ENCODE measurements at regions not wholly inside any gene's neighbourhood (a gene's known extent, or its start where the extent isn't known, plus 50 kb on each side); places are given as distances from the start of the nearest gene placed in this dataset.

GRCh38 chr1:198096390-198096789, 60.4 kb upstream of the NEK7 start:
- no peaks in the 10 kb centered on the region for H3K9me3 ChIP-seq (replicated peaks in 1 of 11)
- no peak overlapping the region for H3K4me2 ChIP-seq
- H3K4me1 ChIP-seq = no peaks in the 10 kb centered on the region
- no peak overlapping the region for H3K4me3 ChIP-seq
- H3K36me3 ChIP-seq = no peaks in the 10 kb centered on the region
- no peak for TF ChIP-seq Cebpa-rat (IDR thresholded peaks at IDR 0.05)
- H4K20me1 ChIP-seq = no peaks in the 10 kb centered on the region
- H3K9ac ChIP-seq = no peak overlapping the region
- no peaks in the 10 kb centered on the region for H3K27me3 ChIP-seq
- no peak overlapping the region for H3K27ac ChIP-seq

GRCh38 chr1:198099755-198100154, 57.0 kb upstream of the NEK7 start:
- TF ChIP-seq Cebpa-rat (IDR thresholded peaks at IDR 0.05) = no peak

GRCh38 chr1:198101716-198102453, 54.9 kb upstream of the NEK7 start:
- Histone ChIP-seq H3K4me3 (no peak overlapping the region), H3K4me2 (no peak overlapping the region), H3K4me1 (no peaks in the 10 kb centered on the region), H3K27me3 (no peaks in the 10 kb centered on the region), H3K9me3 (replicated peaks in 1 of 11) (no peaks in the 10 kb centered on the region), H4K20me1 (no peaks in the 10 kb centered on the region), H3K9ac (no peak overlapping the region), H3K27ac (no peak overlapping the region), H3K36me3 (no peaks in the 10 kb centered on the region)
- no peak for TF ChIP-seq Cebpa-rat (IDR thresholded peaks at IDR 0.05)

More at GRCh38 chr1:198099755-198100154, 57.0 kb upstream of the NEK7 start:
- Histone ChIP-seq H3K4me2 (no peak overlapping the region), H3K9ac (no peak overlapping the region), H3K27me3 (no peaks in the 10 kb centered on the region), H4K20me1 (no peaks in the 10 kb centered on the region), H3K9me3 (replicated peaks in 1 of 11) (no peaks in the 10 kb centered on the region), H3K4me3 (no peak overlapping the region), H3K4me1 (no peaks in the 10 kb centered on the region), H3K27ac (no peak overlapping the region), H3K36me3 (no peaks in the 10 kb centered on the region)

GRCh38 chr1:198102454-198102827, 54.4 kb upstream of the NEK7 start:
- H3K4me1 ChIP-seq = no peaks in the 10 kb centered on the region
- H3K4me3 ChIP-seq = no peak overlapping the region

GRCh38 chr1:198105185-198105584, 51.6 kb upstream of the NEK7 start:
- Histone ChIP-seq H3K36me3 (no peaks in the 10 kb centered on the region), H3K4me1 (no peaks in the 10 kb centered on the region), H3K9ac (no peak overlapping the region), H4K20me1 (no peaks in the 10 kb centered on the region), H3K27ac (no peak overlapping the region), H3K4me2 (no peak overlapping the region), H3K9me3 (replicated peaks in 1 of 11) (no peaks in the 10 kb centered on the region), H3K4me3 (no peak overlapping the region), H3K27me3 (no peaks in the 10 kb centered on the region)
- TF ChIP-seq Cebpa-rat (IDR thresholded peaks at IDR 0.05) = no peak

More at GRCh38 chr1:198102454-198102827, 54.4 kb upstream of the NEK7 start:
- Histone ChIP-seq H3K4me2 (no peak overlapping the region), H3K9me3 (replicated peaks in 1 of 11) (no peaks in the 10 kb centered on the region), H3K27me3 (no peaks in the 10 kb centered on the region), H3K9ac (no peak overlapping the region), H4K20me1 (no peaks in the 10 kb centered on the region), H3K27ac (no peak overlapping the region), H3K36me3 (no peaks in the 10 kb centered on the region)
- TF ChIP-seq Cebpa-rat (IDR thresholded peaks at IDR 0.05) = no peak

GRCh38 chr1:198106011-198106410, 50.8 kb upstream of the NEK7 start:
- Histone ChIP-seq H3K27ac (no peak overlapping the region), H3K36me3 (no peaks in the 10 kb centered on the region), H3K4me3 (no peak overlapping the region), H3K9me3 (replicated peaks in 1 of 11) (no peaks in the 10 kb centered on the region), H3K4me2 (no peak overlapping the region), H3K4me1 (no peaks in the 10 kb centered on the region), H3K9ac (no peak overlapping the region), H3K27me3 (no peaks in the 10 kb centered on the region), H4K20me1 (no peaks in the 10 kb centered on the region)
- TF ChIP-seq Cebpa-rat (IDR thresholded peaks at IDR 0.05) = no peak

Data from BLaER1 treated with 17β-estradiol and CSF1 and Interleukin-3, amounts not matched to agents 10 nM and 100 nM (cell line).